ENCODE measurements at regions not wholly inside any gene's neighbourhood (a gene's known extent, or its start where the extent isn't known, plus 50 kb on each side); places are given as distances from the start of the nearest gene placed in this dataset.

DNA sequence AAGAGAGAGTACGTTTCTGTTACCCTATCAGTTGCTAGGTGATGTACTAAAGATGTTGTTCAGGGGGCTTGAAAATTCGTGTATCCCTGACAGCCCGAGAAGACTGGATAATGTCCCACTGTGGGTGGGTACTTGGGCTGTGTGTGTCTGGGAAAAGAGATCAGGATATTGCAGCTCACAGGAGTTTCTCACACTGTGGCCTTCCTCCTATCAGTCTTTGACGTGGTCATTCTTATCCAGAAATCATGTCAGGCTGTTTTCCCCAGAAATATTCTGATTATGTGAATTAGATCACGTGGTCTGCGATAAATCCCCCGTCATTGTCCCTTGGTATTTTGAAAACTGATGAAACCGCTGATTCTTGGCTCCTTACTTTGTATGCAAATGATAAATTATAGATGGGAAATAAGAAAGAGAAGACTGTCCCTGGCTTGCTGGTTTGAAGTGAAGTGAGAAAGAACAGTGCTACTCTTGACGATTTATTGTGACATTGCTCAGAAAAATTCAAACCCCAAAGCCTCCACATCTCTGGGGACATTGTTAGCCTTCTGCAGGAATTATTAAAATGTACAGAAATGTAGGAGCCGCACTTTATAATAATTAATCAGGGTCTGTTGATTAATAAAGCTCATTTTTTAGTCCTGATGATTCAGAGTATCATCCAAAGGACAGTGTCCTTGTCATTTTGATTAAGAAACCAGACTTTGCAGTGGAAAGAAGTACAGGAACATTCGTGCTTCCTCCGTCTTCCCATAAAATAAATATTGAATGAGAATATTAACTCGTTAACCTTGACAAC, 167.5 kb upstream of the TSHZ2 start:
- Mint-ChIP-seq H3K4me1 (ENCODE audit: low read depth) (no peaks in the 10 kb centered on the region), H3K4me3 (no peak overlapping the region), H3K27me3 (ENCODE audit: insufficient read depth) (peaks cover 9% of the 10 kb centered on the region), H3K36me3 (ENCODE audit: low read depth) (no peaks in the 10 kb centered on the region), H3K27ac (no peak overlapping the region), H3K9me3 (no peaks in the 10 kb centered on the region)
- no peak for DNase-seq (ENCODE audit: low spot score)
- intact Hi-C loops (cut with micrococcal nuclease) = no loop called here

DNA sequence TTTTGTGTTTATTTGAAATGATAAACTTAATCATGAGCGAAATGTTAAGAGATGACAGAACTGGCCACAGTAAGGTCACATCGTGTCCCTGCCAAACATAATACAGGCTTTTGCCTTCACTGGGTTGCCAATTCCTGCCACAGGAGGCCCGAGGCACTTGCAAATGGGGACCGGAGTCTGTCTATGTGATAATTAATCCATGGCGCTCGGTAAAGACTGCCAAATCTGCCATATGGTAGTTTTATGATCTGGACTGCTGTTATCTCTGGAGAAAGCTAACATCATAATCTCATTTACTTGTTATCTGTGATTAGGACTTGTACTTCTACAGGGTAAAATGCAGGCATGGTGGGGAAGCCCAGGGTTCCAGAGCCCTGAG, 170.5 kb upstream of the TSHZ2 start:
- no peaks in the 10 kb centered on the region for H3K36me3 Mint-ChIP-seq (ENCODE audit: low read depth)
- no peaks in the 10 kb centered on the region for H3K4me1 Mint-ChIP-seq (ENCODE audit: low read depth)
- no peak overlapping the region for H3K27ac Mint-ChIP-seq
- intact Hi-C loops (cut with micrococcal nuclease) = no loop called here
- H3K4me3 Mint-ChIP-seq = no peak overlapping the region
- DNase-seq (ENCODE audit: low spot score) = no peak
- peaks cover 4% of the 10 kb centered on the region for H3K27me3 Mint-ChIP-seq (ENCODE audit: insufficient read depth)
- H3K9me3 Mint-ChIP-seq = no peaks in the 10 kb centered on the region

DNA sequence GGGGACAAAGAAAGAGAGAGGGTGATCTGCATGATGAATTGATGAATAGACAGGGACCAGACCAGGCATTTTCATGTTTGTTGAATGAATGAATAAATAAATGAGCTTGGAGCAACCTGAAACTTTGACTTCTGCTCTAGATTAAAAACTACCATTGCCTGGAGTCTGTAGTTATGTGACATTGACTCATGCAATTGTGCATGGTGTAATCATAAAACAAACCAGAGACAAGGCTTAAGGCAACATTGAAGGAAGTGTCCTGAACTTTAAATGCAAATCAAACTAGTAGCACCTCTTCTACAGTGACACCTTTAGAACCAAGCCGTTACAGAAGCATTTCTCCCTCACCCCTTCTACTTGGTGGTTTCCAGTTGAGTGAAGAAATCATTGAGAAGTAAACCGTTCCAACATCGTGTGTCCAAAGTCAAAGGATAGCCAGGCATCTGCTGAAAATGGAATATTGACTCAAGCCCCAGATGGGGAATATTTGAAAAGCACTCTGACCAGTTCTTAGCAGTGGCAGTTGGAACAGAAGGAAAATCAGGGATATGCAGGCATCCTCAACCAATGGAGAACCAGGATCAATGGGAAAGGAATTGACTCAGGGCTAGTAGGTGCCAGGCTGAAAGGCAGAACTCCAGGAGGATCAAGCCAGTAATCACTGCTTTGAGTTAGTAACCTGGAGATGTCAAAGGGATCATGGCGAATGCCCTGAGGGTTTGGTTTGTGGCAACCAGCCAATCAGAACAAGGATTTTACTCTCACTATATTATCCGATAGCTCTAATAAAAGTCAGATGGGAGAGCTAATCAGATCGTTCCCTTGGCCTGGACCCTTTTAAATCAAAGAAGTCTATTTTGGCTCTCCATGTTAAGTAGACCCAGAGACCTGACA, 171.2 kb upstream of the TSHZ2 start:
- intact Hi-C loops (cut with micrococcal nuclease) = no loop called here
- DNase-seq (ENCODE audit: low spot score) = no peak
- H3K27ac Mint-ChIP-seq = no peak overlapping the region
- no peak overlapping the region for H3K4me3 Mint-ChIP-seq
- peaks cover 1% of the 10 kb centered on the region for H3K27me3 Mint-ChIP-seq (ENCODE audit: insufficient read depth)
- no peaks in the 10 kb centered on the region for H3K36me3 Mint-ChIP-seq (ENCODE audit: low read depth)
- H3K9me3 Mint-ChIP-seq = no peaks in the 10 kb centered on the region
- H3K4me1 Mint-ChIP-seq (ENCODE audit: low read depth) = no peaks in the 10 kb centered on the region

- H3K4me3 Mint-ChIP-seq = no peak overlapping the region
- no peaks in the 10 kb centered on the region for H3K27me3 Mint-ChIP-seq (ENCODE audit: insufficient read depth)
- no peaks in the 10 kb centered on the region for H3K9me3 Mint-ChIP-seq
- H3K27ac Mint-ChIP-seq = no peak overlapping the region
- DNase-seq (ENCODE audit: low spot score) = no peak
- intact Hi-C loops (cut with micrococcal nuclease) = no loop called here
- H3K4me1 Mint-ChIP-seq (ENCODE audit: low read depth) = no peaks in the 10 kb centered on the region
- H3K36me3 Mint-ChIP-seq (ENCODE audit: low read depth) = no peaks in the 10 kb centered on the region
These were observed 173.0 kb upstream of the TSHZ2 start for GRCh38 chr20:52799130-52799529.

GRCh38 chr20:52798124-52798523, 174.0 kb upstream of the TSHZ2 start:
- H3K27me3 Mint-ChIP-seq (ENCODE audit: insufficient read depth) = no peaks in the 10 kb centered on the region
- H3K4me1 Mint-ChIP-seq (ENCODE audit: low read depth) = no peaks in the 10 kb centered on the region
- no peaks in the 10 kb centered on the region for H3K9me3 Mint-ChIP-seq
- no peaks in the 10 kb centered on the region for H3K36me3 Mint-ChIP-seq (ENCODE audit: low read depth)
- no peak overlapping the region for H3K4me3 Mint-ChIP-seq
- H3K27ac Mint-ChIP-seq = no peak overlapping the region
- intact Hi-C loops (cut with micrococcal nuclease) = no loop called here
- DNase-seq (ENCODE audit: low spot score) = no peak

- intact Hi-C loops (cut with micrococcal nuclease) = no loop called here
- no peaks in the 10 kb centered on the region for H3K9me3 Mint-ChIP-seq
- no peak overlapping the region for H3K27ac Mint-ChIP-seq
- no peaks in the 10 kb centered on the region for H3K36me3 Mint-ChIP-seq (ENCODE audit: low read depth)
- H3K27me3 Mint-ChIP-seq (ENCODE audit: insufficient read depth) = no peaks in the 10 kb centered on the region
- DNase-seq (ENCODE audit: low spot score) = no peak
- H3K4me1 Mint-ChIP-seq (ENCODE audit: low read depth) = no peaks in the 10 kb centered on the region
- H3K4me3 Mint-ChIP-seq = no peak overlapping the region
These were observed 177.3 kb upstream of the TSHZ2 start for GRCh38 chr20:52794853-52795252.

DNA sequence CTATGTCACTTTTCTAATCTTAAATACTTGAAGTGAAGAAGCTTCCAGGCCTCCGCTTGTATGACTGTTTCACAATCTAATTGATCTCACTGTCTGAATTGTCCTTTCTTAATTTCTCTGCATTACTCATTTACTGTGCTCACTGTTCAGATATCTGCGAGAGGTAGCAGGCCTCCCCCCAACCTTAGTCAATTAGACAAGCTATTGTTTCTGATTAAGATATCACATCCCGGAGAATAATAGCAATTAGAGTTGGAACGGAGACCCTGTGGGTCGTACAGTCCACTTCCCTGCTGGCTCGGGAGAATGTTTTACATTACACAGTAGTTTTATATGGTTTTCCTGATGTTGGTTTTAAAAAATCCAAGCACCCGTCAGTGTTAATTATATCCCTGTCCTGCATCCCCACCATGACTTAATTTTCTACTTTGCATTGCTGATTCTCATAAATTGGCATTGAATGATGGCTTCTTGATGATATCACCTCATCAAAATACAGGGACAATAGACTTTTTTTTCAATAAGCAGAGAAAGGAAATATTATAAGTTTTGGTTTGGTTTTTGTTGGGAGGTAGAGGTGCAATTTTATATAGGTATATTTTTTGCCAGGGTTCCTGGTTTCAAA, 178.7 kb upstream of the TSHZ2 start:
- intact Hi-C loops (cut with micrococcal nuclease) = no loop called here
- Mint-ChIP-seq H3K4me3 (no peak overlapping the region), H3K27me3 (ENCODE audit: insufficient read depth) (no peaks in the 10 kb centered on the region), H3K27ac (no peak overlapping the region), H3K36me3 (ENCODE audit: low read depth) (no peaks in the 10 kb centered on the region), H3K9me3 (no peaks in the 10 kb centered on the region), H3K4me1 (ENCODE audit: low read depth) (no peaks in the 10 kb centered on the region)
- no peak for DNase-seq (ENCODE audit: low spot score)

DNA sequence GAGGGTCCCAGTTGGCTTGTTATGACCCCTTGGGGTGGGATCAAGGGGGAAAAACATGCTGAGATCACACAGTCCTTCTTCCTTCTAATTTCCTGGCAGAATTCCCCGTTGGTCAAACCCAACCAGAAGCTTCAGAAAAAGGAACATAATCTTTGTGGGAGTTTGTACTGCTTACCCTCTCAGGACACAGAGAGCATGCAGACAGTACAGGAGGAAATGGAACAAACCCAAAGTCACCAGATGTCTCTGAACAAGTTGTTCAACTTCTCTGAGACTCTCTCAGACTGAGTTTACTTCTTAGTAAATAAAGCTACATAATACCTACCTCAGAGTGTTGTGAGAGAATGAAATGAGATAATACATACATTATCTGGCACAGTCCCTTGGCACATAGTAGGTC, 181.1 kb upstream of the TSHZ2 start:
- Mint-ChIP-seq H3K4me3 (no peak overlapping the region), H3K4me1 (ENCODE audit: low read depth) (no peaks in the 10 kb centered on the region), H3K9me3 (no peaks in the 10 kb centered on the region), H3K27ac (no peak overlapping the region), H3K36me3 (ENCODE audit: low read depth) (no peaks in the 10 kb centered on the region), H3K27me3 (ENCODE audit: insufficient read depth) (no peaks in the 10 kb centered on the region)
- no peak for DNase-seq (ENCODE audit: low spot score)
- intact Hi-C loops (cut with micrococcal nuclease) = no loop called here

DNA sequence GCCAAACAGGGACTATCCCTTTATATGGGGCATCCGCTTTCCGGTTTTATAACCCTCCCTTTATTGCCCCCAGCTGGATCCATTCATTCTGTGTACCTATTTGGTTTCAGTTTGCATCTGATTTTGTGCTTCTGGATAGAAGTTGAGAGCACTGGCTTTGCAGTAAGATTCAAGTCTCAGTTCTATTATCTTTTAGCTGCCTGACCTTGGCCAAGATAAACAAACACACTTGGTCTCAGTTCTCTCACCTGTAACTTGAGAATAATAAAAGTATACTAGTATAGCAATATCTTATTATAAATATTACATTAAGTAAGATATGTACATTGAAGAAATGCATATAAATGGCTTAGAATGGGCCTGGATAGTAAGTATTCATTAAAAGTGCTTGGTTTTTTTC, 182.4 kb upstream of the TSHZ2 start:
- Mint-ChIP-seq H3K36me3 (ENCODE audit: low read depth) (no peaks in the 10 kb centered on the region), H3K4me1 (ENCODE audit: low read depth) (no peaks in the 10 kb centered on the region), H3K4me3 (no peak overlapping the region), H3K9me3 (no peaks in the 10 kb centered on the region), H3K27ac (no peak overlapping the region), H3K27me3 (ENCODE audit: insufficient read depth) (no peaks in the 10 kb centered on the region)
- intact Hi-C loops (cut with micrococcal nuclease) = no loop called here
- DNase-seq (ENCODE audit: low spot score) = no peak

- Mint-ChIP-seq H3K9me3 (no peaks in the 10 kb centered on the region), H3K27ac (no peak overlapping the region), H3K4me1 (ENCODE audit: low read depth) (no peaks in the 10 kb centered on the region), H3K4me3 (no peak overlapping the region), H3K27me3 (ENCODE audit: insufficient read depth) (no peaks in the 10 kb centered on the region), H3K36me3 (ENCODE audit: low read depth) (no peaks in the 10 kb centered on the region)
- intact Hi-C loops (cut with micrococcal nuclease) = no loop called here
- DNase-seq (ENCODE audit: low spot score) = no peak
These were observed 184.2 kb upstream of the TSHZ2 start for GRCh38 chr20:52787962-52788361.

DNA sequence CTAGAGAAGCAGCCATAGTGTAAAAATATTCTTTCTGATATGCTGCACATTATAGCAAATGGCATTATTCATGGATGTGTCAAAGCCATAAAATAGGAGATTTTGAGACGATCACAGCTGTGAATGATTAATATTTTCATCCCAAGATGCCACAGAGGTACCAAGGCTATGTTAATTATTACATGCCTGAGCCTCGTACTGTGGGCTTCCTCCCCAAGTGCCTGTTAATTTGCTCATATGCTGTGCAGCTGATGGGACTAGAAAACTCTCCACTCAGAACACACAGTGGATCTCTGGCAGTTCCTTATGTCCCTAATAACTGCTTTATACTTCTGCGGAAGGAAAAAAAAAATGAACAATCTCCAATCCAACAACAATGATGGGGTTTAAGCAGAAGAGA, 184.9 kb upstream of the TSHZ2 start:
- Mint-ChIP-seq H3K27me3 (ENCODE audit: insufficient read depth) (no peaks in the 10 kb centered on the region), H3K9me3 (no peaks in the 10 kb centered on the region), H3K27ac (no peak overlapping the region), H3K4me1 (ENCODE audit: low read depth) (no peaks in the 10 kb centered on the region), H3K36me3 (ENCODE audit: low read depth) (no peaks in the 10 kb centered on the region), H3K4me3 (no peak overlapping the region)
- intact Hi-C loops (cut with micrococcal nuclease) = no loop called here
- DNase-seq (ENCODE audit: low spot score) = no peak

- intact Hi-C loops (cut with micrococcal nuclease) = no loop called here
- Mint-ChIP-seq H3K36me3 (ENCODE audit: low read depth) (no peaks in the 10 kb centered on the region), H3K4me1 (ENCODE audit: low read depth) (no peaks in the 10 kb centered on the region), H3K27me3 (ENCODE audit: insufficient read depth) (no peaks in the 10 kb centered on the region), H3K9me3 (no peaks in the 10 kb centered on the region), H3K4me3 (no peak overlapping the region), H3K27ac (no peak overlapping the region)
- no peak for DNase-seq (ENCODE audit: low spot score)
These were observed 186.5 kb upstream of the TSHZ2 start for GRCh38 chr20:52785679-52786078.

DNA sequence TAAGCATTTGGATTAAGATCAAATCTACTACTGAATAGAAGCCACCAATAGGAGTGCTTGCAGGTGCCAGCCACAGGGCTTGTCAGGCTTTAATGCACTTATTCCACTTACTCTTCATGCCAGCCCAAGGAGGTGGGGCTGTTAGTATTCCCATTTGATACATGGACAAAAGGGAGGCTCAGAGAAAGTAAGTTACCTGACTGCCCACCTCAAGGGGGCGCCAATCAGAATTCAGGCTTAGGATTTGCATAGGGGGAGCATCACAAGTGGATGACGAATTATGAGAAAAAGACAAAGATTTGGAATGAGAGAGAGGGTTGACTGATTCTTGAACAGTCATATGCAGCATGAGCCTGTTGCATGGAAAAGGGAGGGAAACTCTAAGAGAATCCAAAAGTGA, 188.4 kb upstream of the TSHZ2 start:
- intact Hi-C loops (cut with micrococcal nuclease) = no loop called here
- H3K4me3 Mint-ChIP-seq = no peak overlapping the region
- DNase-seq (ENCODE audit: low spot score) = no peak
- H3K27ac Mint-ChIP-seq = no peak overlapping the region
- H3K36me3 Mint-ChIP-seq (ENCODE audit: low read depth) = no peaks in the 10 kb centered on the region
- no peaks in the 10 kb centered on the region for H3K4me1 Mint-ChIP-seq (ENCODE audit: low read depth)
- no peaks in the 10 kb centered on the region for H3K9me3 Mint-ChIP-seq
- peaks cover 2% of the 10 kb centered on the region for H3K27me3 Mint-ChIP-seq (ENCODE audit: insufficient read depth)

All from activated T-helper 1 cell treated with anti-CD3 and anti-CD28 coated beads, Interleukin-12 subunit alpha, Interleukin-12 subunit beta, Interleukin-2, Interleukin-4 antibody, amounts not matched to agents 30 ng/mL and 10 ng/mL and 1 ng/mL, durations not matched to agents 14 hours and 24 hours and 36 hours (primary cell).